Ishikawa (cell line): ENCODE measurements at regions not wholly inside any gene's neighbourhood (a gene's known extent, or its start where the extent isn't known, plus 50 kb on each side); places are given as distances from the start of the nearest gene placed in this dataset.

ENCODE experiments used
- CEBPB ChIP-seq: IDR thresholded peaks from 2 replicates; pipeline ENCODE4 v1.6.1; 2012
- CREB1 ChIP-seq: IDR thresholded peaks from 2 replicates; pipeline ENCODE4 v1.6.1; 2012; ENCODE audit warnings: low read depth
- EGR1 ChIP-seq: IDR thresholded peaks from 2 replicates; pipeline ENCODE4 v1.6.1; 2012
- EP300 ChIP-seq: IDR thresholded peaks from 2 replicates; pipeline ENCODE4 v1.6.1; 2012; ENCODE audit warnings: borderline replicate concordance
- FOXM1 ChIP-seq: IDR thresholded peaks from 2 replicates; pipeline ENCODE4 v1.6.1; 2012; ENCODE audit warnings: low read depth, borderline replicate concordance
- MAX ChIP-seq: IDR thresholded peaks from 2 replicates; pipeline ENCODE4 v1.6.1; 2012
- NFIC ChIP-seq: IDR thresholded peaks from 2 replicates; pipeline ENCODE4 v1.6.1; 2012
- RAD21 ChIP-seq: IDR thresholded peaks from 2 replicates; pipeline ENCODE4 v1.6.1; 2012; ENCODE audit warnings: low read depth
- REST ChIP-seq: IDR thresholded peaks from 2 replicates; pipeline ENCODE4 v1.6.1; 2012; ENCODE audit warnings: low read depth, mild to moderate bottlenecking
- TAF1 ChIP-seq: IDR thresholded peaks from 2 replicates; pipeline ENCODE4 v1.6.1; 2012; ENCODE audit warnings: low read depth, mild to moderate bottlenecking
- TCF12 ChIP-seq: IDR thresholded peaks from 2 replicates; pipeline ENCODE4 v1.6.1; 2012; ENCODE audit warnings: low read depth
- TEAD4 ChIP-seq: IDR thresholded peaks from 2 replicates; pipeline ENCODE4 v1.6.1; 2012
- USF1 ChIP-seq: IDR thresholded peaks from 2 replicates; pipeline ENCODE4 v1.6.1; 2012
- YY1 ChIP-seq: IDR thresholded peaks from 2 replicates; pipeline ENCODE4 v1.6.1; 2012; ENCODE audit warnings: low read depth
- ZBTB7A ChIP-seq: IDR thresholded peaks from 2 replicates; pipeline ENCODE4 v1.6.1; 2012; ENCODE audit warnings: low read depth

GRCh38 chr4:184934184-184934583, 84.1 kb upstream of the HELT start:
- TF ChIP-seq RAD21 (no peak), CREB1 (no peak), EP300 (no peak), TCF12 (no peak), EGR1 (no peak), ZBTB7A (no peak), TAF1 (no peak), NFIC (no peak), REST (no peak), MAX (no peak), CEBPB (no peak), TEAD4 (no peak), FOXM1 (no peak), USF1 (no peak), YY1 (no peak)

GRCh38 chr4:184934961-184935360, 83.3 kb upstream of the HELT start:
- TF ChIP-seq MAX (no peak), REST (no peak), CEBPB (no peak), NFIC (no peak), CREB1 (no peak), TAF1 (no peak), TCF12 (no peak), TEAD4 (no peak), ZBTB7A (no peak)

- TF ChIP-seq FOXM1 (no peak), ZBTB7A (no peak), YY1 (no peak), REST (no peak), NFIC (no peak), TCF12 (no peak), TAF1 (no peak), EP300 (no peak), CEBPB (no peak)
Observed at GRCh38 chr4:184936071-184936470, 82.2 kb upstream of the HELT start.

- peak; percentile 82 for TF ChIP-seq FOXM1
- TF ChIP-seq REST = no peak
- TF ChIP-seq TEAD4 = peak; percentile 95
- TF ChIP-seq NFIC = peak; percentile 82
- TF ChIP-seq CEBPB = 0 out of 2 replicates have a peak, but pooled peaks have one; percentile 23
- no peak for TF ChIP-seq TAF1
- TF ChIP-seq CREB1 = no peak
- TF ChIP-seq RAD21 = no peak
- TF ChIP-seq TCF12 = peak; percentile 95
- TF ChIP-seq YY1 = no peak
- peak; percentile 30; the same call in 1 of the 2 replicates for TF ChIP-seq EGR1
- TF ChIP-seq EP300 = peak; percentile 94
- TF ChIP-seq MAX = peak; percentile 38; the same call in 1 of the 2 replicates
- no peak for TF ChIP-seq USF1
- no peak for TF ChIP-seq ZBTB7A
Observed at GRCh38 chr4:184937030-184937710, 81.1 kb upstream of the HELT start.
